ENCODE measurements at regions not wholly inside any gene's neighbourhood (a gene's known extent, or its start where the extent isn't known, plus 50 kb on each side); places are given as distances from the start of the nearest gene placed in this dataset.

- Histone ChIP-seq H2BK5ac (ENCODE audit: low read depth, low read length) (no peak overlapping the region), H4K91ac (replicated peaks; ENCODE audit: insufficient read length, low read length) (no peak overlapping the region), H2BK120ac (replicated peaks; ENCODE audit: low read depth, low read length) (no peak overlapping the region), H3K79me1 (ENCODE audit: low read depth, low read length) (no peaks in the 10 kb centered on the region), H3K23ac (ENCODE audit: insufficient read length) (no peak overlapping the region), H3K56ac (replicated peaks; ENCODE audit: insufficient read length, low read depth, low read length) (no peak overlapping the region), H3K9me3 (ENCODE audit: insufficient read depth in 2 of 2, low read depth in 1 of 2, low read length in 1 of 2) (no peaks in the 10 kb centered on the region), H3K4ac (replicated peaks; ENCODE audit: insufficient read length, low read depth, low read length) (no peak overlapping the region), H3K14ac (ENCODE audit: insufficient read length) (no peak overlapping the region), H2BK20ac (ENCODE audit: low read length) (no peak overlapping the region), H3K4me3 (ENCODE audit: extremely low read depth in 1 of 4, insufficient read depth in 2 of 4, low read depth in 3 of 4, low read length in 4 of 4) (no peak overlapping the region), H3K36me3 (ENCODE audit: control insufficient read depth in 2 of 4, insufficient read depth in 4 of 4, low read length in 3 of 4) (no peaks in the 10 kb centered on the region; a peak in 1 of 8 replicates), H4K8ac (ENCODE audit: extremely low read depth, insufficient read depth, low read length) (no peak overlapping the region), H2AFZ (ENCODE audit: low read length) (no peak overlapping the region), H3K27ac (ENCODE audit: low read depth, low read length) (no peak overlapping the region), H3K23me2 (ENCODE audit: low read depth, low read length) (peaks cover 17% of the 10 kb centered on the region; the same call in 1 of the 2 replicates), H4K5ac (ENCODE audit: insufficient read length, low read depth, low read length) (no peak overlapping the region), H3K9ac (replicated peaks in 1 of 4; ENCODE audit: extremely low read depth in 1 of 4, low read depth in 3 of 4, low read length in 3 of 4) (no peak overlapping the region), H3K4me2 (ENCODE audit: insufficient read depth in 1 of 2, low read depth in 2 of 2, low read length in 2 of 2) (no peak overlapping the region), H3K79me2 (ENCODE audit: control insufficient read depth in 1 of 2, insufficient read depth in 2 of 2, low read length in 2 of 2) (no peaks in the 10 kb centered on the region), H3K4me1 (replicated peaks in 1 of 4; ENCODE audit: control insufficient read depth in 3 of 4, insufficient read depth in 4 of 4, low read length in 3 of 4) (peaks cover 15 to 29% (median 20%) of the 10 kb centered on the region in 4 experiments), H2BK15ac (ENCODE audit: low read length) (no peak overlapping the region), H3K27me3 (replicated peaks in 1 of 4; ENCODE audit: control insufficient read depth in 3 of 4, extremely low read depth in 1 of 4, insufficient read depth in 3 of 4, low read length in 3 of 4) (peaks cover 28 to 56% (median 52%) of the 10 kb centered on the region in 4 experiments), H3K18ac (ENCODE audit: extremely low read depth, low read length) (no peak overlapping the region), H2BK12ac (ENCODE audit: low read depth, low read length) (no peak overlapping the region), H2AK5ac (ENCODE audit: low read depth, low read length) (no peak overlapping the region), H4K20me1 (replicated peaks in 1 of 2; ENCODE audit: control insufficient read depth in 1 of 2, insufficient read depth in 2 of 2, low read length in 2 of 2) (peaks cover 3 to 6% of the 10 kb centered on the region in 2 experiments)
- ChIA-PET POLR2A (ENCODE audit: partially characterized antibody) (interaction anchor here (1.3 kb wide), 1 partner anchor 19 kb away, joined by 3 read pairs; no protein-coding TSS in a partner anchor), CTCF (ENCODE audit: partially characterized antibody) (interaction anchor here (0.7 to 1.1 kb wide), 4 partner anchors 53 to 279 kb away, joined by 3 to 4 read pairs (median 4); no protein-coding TSS in a partner anchor)
- 64% methylated on average over 3 of the region's 3 CpGs; no CpG with 5 or more reads in 1 of the 2 experiments for WGBS, 2 experiments (ENCODE audit: extremely low coverage in 1 of 2, insufficient coverage in 1 of 2, insufficient read length in 1 of 2, insufficient replicate concordance in 2 of 2, low coverage in 1 of 2, low lambda C conversion rate in 2 of 2, missing lambda C conversion rate in 1 of 2)
- FAIRE-seq = no peak
- DNase-seq (ENCODE audit: low read depth in 1 of 2, low spot score in 2 of 2) = no peak
- TF ChIP-seq SIX5 (IDR thresholded peaks at IDR 0.05; ENCODE audit: low read depth, low read length) (no peak), SIN3A (conservative IDR thresholded peaks at IDR 0.05 in 1 of 2, IDR thresholded peaks at IDR 0.05 in 1 of 2; ENCODE audit: low read depth in 1 of 2, low read length in 2 of 2) (no peak), MAX (IDR thresholded peaks at IDR 0.05) (no peak), RAD21 (IDR thresholded peaks at IDR 0.05 in 1 of 2, conservative IDR thresholded peaks at IDR 0.05 in 1 of 2; ENCODE audit: low read depth in 2 of 2, low read length in 2 of 2) (no peak), ASH2L (IDR thresholded peaks at IDR 0.05; ENCODE audit: low read length) (no peak), BRCA1 (IDR thresholded peaks at IDR 0.05; ENCODE audit: low read depth, low read length) (no peak), RBBP5 (IDR thresholded peaks at IDR 0.05; ENCODE audit: borderline replicate concordance, low read depth, low read length) (no peak), SP4 (IDR thresholded peaks at IDR 0.05; ENCODE audit: low read length) (no peak), BCL11A (IDR thresholded peaks at IDR 0.05; ENCODE audit: low read depth in 2 of 2, low read length in 2 of 2) (no peak), RXRA (IDR thresholded peaks at IDR 0.05; ENCODE audit: insufficient read depth, low read depth, low read length) (no peak), ATF3 (IDR thresholded peaks at IDR 0.05; ENCODE audit: insufficient read depth, low read depth, low read length) (no peak), TBP (IDR thresholded peaks at IDR 0.05; ENCODE audit: low read depth, low read length) (no peak), YY1 (IDR thresholded peaks at IDR 0.05; ENCODE audit: low read depth, low read length) (no peak)
Observed at GRCh38 chr4:41364876-41365275, 108.1 kb downstream of the UCHL1 start.
